GM18498 (cell line): ENCODE measurements at regions not wholly inside any gene's neighbourhood (a gene's known extent, or its start where the extent isn't known, plus 50 kb on each side); places are given as distances from the start of the nearest gene placed in this dataset.
"Not testable (repeated sequence)": the region's sequence is repeated elsewhere in the genome, so short reads cannot be mapped to it uniquely, and the experiment has no call there.

Source experiments
- ATAC-seq: cut with Tn5 transposase; IDR thresholded peaks from one replicate; pipeline ENCODE4 v1.9.1; 2021; ENCODE audit warnings: mild to moderate bottlenecking, moderate library complexity; ENCODE audit not compliant: unreplicated experiment

GRCh38 chr4:119437515-119437914, 115.6 kb upstream of the FABP2 start:
- not testable (repeated sequence) for ATAC-seq

DNA sequence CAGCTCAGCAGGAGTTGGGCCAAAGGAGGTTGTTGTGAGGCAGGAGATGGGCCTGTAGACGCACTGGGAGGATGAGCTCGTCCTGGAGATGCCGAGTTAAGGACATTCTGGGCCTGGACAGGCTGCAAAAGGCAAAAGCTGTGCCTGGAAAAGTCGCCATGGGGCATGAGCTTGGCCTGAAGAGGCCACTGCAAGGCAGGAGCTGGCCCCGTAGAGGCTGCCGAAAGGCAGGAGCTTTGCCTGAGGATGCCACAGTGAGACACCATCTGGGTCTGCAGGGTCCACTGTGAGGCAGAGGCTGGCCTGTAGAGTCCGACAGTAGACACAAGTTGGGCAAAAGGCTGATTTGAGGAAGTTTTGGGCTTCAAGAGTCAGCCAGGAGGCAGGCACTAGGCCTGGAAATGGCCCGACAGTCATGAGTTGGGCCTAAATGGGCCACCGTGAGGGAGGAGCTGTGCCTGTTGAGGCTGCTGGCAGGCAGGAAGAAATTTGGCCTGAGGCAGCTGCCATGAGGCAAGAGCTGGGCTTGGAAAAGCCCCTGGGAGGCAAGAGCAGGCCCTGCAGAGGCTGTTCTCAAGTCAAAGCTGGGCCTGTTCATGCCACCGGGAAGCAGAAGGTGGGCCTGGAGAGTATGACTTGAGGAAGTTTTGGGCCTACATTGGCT, 86.8 kb upstream of the FABP2 start:
- not testable (repeated sequence) for ATAC-seq

- not testable (repeated sequence) for ATAC-seq
Observed at GRCh38 chr4:119406721-119407460, 85.0 kb upstream of the FABP2 start.

DNA sequence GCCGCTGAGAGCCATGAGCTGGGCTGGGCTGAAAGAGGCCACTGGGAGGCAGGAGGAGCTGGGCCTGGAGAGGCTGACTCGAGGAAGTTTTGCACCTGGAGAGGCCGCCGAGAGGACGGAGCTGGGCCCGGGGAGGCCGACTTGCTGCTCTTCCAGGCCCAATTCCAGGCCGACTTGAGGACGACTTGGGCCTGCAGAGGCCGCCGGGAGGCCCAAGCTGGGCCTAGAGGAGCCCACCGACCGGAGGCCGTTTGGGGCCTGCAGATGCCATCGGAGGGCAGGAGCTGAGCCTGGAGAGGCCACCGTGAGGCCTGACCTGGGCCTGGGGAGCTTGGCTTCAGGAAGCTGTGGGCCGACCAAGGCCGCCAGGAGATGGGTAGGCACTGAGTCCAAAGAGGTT, 84.1 kb upstream of the FABP2 start:
- not testable (repeated sequence) for ATAC-seq

- peak; percentile 94 for ATAC-seq
Observed at GRCh38 chr4:119402322-119403308, 80.7 kb upstream of the FABP2 start.

GRCh38 chr4:119395701-119396100, 73.8 kb upstream of the FABP2 start:
- ATAC-seq, result not testable (repeated sequence)

GRCh38 chr4:119394826-119395225, 72.9 kb upstream of the FABP2 start:
- no peak for ATAC-seq

DNA sequence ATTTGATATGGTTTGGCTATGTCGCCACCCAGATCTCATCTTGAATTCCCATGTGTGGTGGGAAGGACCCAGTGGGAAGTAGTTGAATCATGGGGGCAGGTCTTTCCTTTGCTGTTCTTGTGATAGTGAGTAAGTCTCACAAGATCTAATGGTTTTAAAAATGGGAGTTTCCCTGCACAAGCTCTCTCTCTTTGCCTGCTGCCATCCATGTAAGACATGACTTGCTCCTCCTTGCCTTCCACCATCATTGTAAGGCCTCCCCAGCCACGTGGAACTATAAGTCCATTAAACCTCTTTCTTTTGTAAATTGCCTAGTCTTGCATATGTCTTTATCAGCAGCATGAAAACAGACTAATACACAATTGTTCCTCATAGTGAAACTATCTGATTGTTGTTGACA, 66.9 kb upstream of the FABP2 start:
- not testable (repeated sequence) for ATAC-seq

DNA sequence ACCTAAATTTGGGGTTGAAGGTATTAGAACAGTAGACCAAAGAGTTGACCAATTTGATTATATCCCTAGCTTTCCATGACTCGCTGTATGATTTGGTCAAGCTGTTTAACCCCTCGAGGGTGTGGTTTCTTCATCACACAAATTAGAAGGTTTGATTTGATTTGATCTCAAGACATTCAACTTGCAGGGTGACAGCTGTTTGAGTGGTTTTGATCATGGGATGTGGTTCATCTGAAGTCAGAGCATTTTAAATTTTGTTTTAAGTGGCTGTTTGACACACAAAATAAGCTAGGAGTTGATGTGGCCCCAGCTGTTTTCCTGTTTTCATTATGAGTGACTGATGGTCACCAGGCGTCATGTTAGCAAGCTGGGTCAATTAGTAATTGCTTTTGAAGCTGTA, 52.7 kb upstream of the FABP2 start:
- ATAC-seq, result not testable (repeated sequence)

- ATAC-seq, result not testable (repeated sequence)
Observed at GRCh38 chr4:119372316-119373062, 50.6 kb upstream of the FABP2 start.
